Psoas muscle (tissue), 7 donors: ENCODE measurements at regions not wholly inside any gene's neighbourhood (a gene's known extent, or its start where the extent isn't known, plus 50 kb on each side); places are given as distances from the start of the nearest gene placed in this dataset.

Experiments
- ATAC-seq, 4 donors: fragments of 200-7000 bp; cut with Tn5 transposase; one replicate each; pipeline ENCODE4 v1.9.1; 2020; ENCODE audit warnings: moderate library complexity in 3 of 4, mild to moderate bottlenecking in 2 of 4
- DNase-seq, 2 donors: peaks; one replicate each; pipeline ENCODE4 v3.0.0-alpha.2; 2020
- H3K27ac ChIP-seq: fragments of 200-600 bp; one replicate; pipeline ENCODE4 v1.8.0; 2022
- H3K27me3 ChIP-seq, 3 donors: fragments of 200-600 bp in 1 of 3; one replicate each; pipeline versions ENCODE4 v1.6.1 to v1.8.0; 2013 to 2022; ENCODE audit warnings: low read length in 2 of 3, mild to moderate bottlenecking in 2 of 3, moderate library complexity in 1 of 3; ENCODE audit not compliant: insufficient read depth in 3 of 3
- H3K36me3 ChIP-seq, 2 donors: fragments of 200-600 bp in 1 of 2; one replicate each; pipeline versions ENCODE4 v1.6.1 to v1.8.0; 2013 to 2022; ENCODE audit warnings: low read depth in 1 of 2, mild to moderate bottlenecking in 1 of 2, moderate library complexity in 1 of 2; ENCODE audit not compliant: insufficient read depth in 1 of 2
- H3K4me1 ChIP-seq: fragments of 200-600 bp; one replicate; pipeline ENCODE4 v1.8.0; 2022
- H3K4me3 ChIP-seq: fragments of 200-600 bp; one replicate; pipeline ENCODE4 v1.8.0; 2022; ENCODE audit warnings: mild to moderate bottlenecking
- H3K9me3 ChIP-seq: fragments of 200-600 bp; one replicate; pipeline ENCODE4 v1.8.0; 2022
- WGBS, 3 donors: extraction: QIAGEN DNeasy Blood & Tissue Kit; methylation state at CpG; one replicate each; pipeline versions ENCODE4 v1.1.6 to v1.1.7; 2013; 5-methylcytosine and 5-hydroxymethylcytosine counted together
- intact Hi-C, 2 donors: fragments of 100-400 bp; cut with DNase I; formaldehyde crosslinking; loops; one replicate each; pipeline versions ENCODE4 v1.11.0 to v1.14.2; 2022
- TF ChIP-seq, protein P1 (sequence below): fragments of 200-600 bp; IDR thresholded peaks from one replicate; pipeline ENCODE4 v1.8.0; 2022; ENCODE audit warnings: antibody characterized with exemption
- donor health status: healthy with polysubstance abuse.
- donor health status: DM: no; HTN: no; CAD: no; lungs with moderate emphysema.
- donor health status: Bipolar disorder and iron deficiency.
- donor health status: healthy.
- donor health status: DM: yes; HTN: yes; CAD: no.
- donor health status: DM: no; HTN: no; CAD: no.
- donor health status: DM: yes; HTN: yes; CAD: no.

DNA sequence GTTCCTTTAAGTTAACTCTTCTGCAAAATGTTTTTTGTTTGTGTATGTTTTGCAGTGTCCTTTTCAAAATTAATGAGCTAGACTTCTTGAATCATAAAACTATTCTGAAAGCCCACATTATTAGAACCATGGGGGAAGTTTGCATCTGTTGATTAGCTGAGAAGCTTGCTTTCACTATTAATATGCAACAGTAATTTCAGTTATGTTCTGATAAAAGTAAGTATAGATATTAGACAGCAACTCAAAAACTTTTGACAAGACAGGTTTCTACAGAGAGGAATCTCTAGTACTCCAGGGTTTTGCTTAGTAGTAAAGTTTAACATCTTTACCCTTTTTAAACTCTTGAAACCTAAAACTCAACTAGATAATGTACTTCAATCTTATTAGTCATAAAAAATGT lies 147.8 kb downstream of the UBE2E3 start:
- H3K4me1 ChIP-seq: no peaks in the 10 kb centered on the region
- H3K4me3 ChIP-seq: no peak overlapping the region
- H3K27me3 ChIP-seq: no peaks in the 10 kb centered on the region
- ATAC-seq (no peak), DNase-seq (no peak)
- H3K9me3 ChIP-seq: no peaks in the 10 kb centered on the region
- TF ChIP-seq, protein P1, sequence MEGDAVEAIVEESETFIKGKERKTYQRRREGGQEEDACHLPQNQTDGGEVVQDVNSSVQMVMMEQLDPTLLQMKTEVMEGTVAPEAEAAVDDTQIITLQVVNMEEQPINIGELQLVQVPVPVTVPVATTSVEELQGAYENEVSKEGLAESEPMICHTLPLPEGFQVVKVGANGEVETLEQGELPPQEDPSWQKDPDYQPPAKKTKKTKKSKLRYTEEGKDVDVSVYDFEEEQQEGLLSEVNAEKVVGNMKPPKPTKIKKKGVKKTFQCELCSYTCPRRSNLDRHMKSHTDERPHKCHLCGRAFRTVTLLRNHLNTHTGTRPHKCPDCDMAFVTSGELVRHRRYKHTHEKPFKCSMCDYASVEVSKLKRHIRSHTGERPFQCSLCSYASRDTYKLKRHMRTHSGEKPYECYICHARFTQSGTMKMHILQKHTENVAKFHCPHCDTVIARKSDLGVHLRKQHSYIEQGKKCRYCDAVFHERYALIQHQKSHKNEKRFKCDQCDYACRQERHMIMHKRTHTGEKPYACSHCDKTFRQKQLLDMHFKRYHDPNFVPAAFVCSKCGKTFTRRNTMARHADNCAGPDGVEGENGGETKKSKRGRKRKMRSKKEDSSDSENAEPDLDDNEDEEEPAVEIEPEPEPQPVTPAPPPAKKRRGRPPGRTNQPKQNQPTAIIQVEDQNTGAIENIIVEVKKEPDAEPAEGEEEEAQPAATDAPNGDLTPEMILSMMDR: no peak
- H3K27ac ChIP-seq: no peak overlapping the region
- H3K36me3 ChIP-seq: no peaks in the 10 kb centered on the region
- intact Hi-C loops: no loop called here

- H3K4me3 ChIP-seq: no peak overlapping the region
- H3K4me1 ChIP-seq: no peaks in the 10 kb centered on the region
- ATAC-seq (no peak), DNase-seq (no peak)
- H3K27me3 ChIP-seq: no peaks in the 10 kb centered on the region
- no peaks in the 10 kb centered on the region for H3K9me3 ChIP-seq
- H3K36me3 ChIP-seq: no peaks in the 10 kb centered on the region
- intact Hi-C loops: no loop called here
- WGBS, 3 donors: 84 to 94% (median 91%) methylated on average over 4 of the region's 4 CpGs
- no peak overlapping the region for H3K27ac ChIP-seq
- TF ChIP-seq, protein P1: no peak
These were observed 149.1 kb downstream of the UBE2E3 start for GRCh38 chr2:181129364-181130056.

- ATAC-seq: no peak
- no peaks in the 10 kb centered on the region for H3K9me3 ChIP-seq
- no peaks in the 10 kb centered on the region for H3K4me1 ChIP-seq
- no peak overlapping the region for H3K27ac ChIP-seq
- H3K4me3 ChIP-seq: no peak overlapping the region
- H3K27me3 ChIP-seq: no peaks in the 10 kb centered on the region
- TF ChIP-seq, protein P1: no peak
- intact Hi-C loops: no loop called here
- 87 to 88% (median 88%) methylated on average over 3 of the region's 3 CpGs for WGBS, 3 donors
- no peak for DNase-seq
- no peaks in the 10 kb centered on the region for H3K36me3 ChIP-seq
These were observed 150.3 kb downstream of the UBE2E3 start for GRCh38 chr2:181130686-181131085.

DNA sequence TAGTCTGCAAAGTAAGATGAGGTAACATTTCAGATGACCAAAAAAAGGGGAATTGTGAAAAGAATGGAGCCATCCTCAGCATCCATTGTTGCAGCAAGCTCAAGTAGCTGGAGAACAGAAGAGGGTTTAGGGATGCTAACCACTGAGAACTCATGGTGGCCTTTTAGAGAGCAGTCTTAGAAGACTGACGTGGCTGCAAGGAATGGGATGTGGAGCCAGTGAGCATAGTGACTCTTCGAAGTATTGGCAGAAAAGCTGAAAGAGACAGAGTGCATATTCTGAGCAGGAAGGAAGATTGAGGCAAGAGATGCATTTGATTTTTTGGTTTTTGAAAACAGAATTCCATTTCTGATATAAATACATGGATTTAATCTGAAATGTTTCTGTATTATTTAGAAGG lies 151.2 kb downstream of the UBE2E3 start:
- Histone ChIP-seq H3K4me3 (no peak overlapping the region), H3K27me3 (no peaks in the 10 kb centered on the region), H3K9me3 (no peaks in the 10 kb centered on the region), H3K27ac (no peak overlapping the region), H3K4me1 (no peaks in the 10 kb centered on the region), H3K36me3 (no peaks in the 10 kb centered on the region)
- DNase-seq (no peak), ATAC-seq (no peak)
- TF ChIP-seq, protein P1: no peak
- intact Hi-C loops: no loop called here
- WGBS, 3 donors: 58 to 64% (median 61%) methylated on average over 2 of the region's 2 CpGs

GRCh38 chr2:181138816-181139215 lies 158.4 kb downstream of the UBE2E3 start:
- no peak overlapping the region for H3K27ac ChIP-seq
- intact Hi-C loops: no loop called here
- no peaks in the 10 kb centered on the region for H3K36me3 ChIP-seq
- TF ChIP-seq, protein P1: no peak
- DNase-seq: no peak
- no peak for ATAC-seq
- no peaks in the 10 kb centered on the region for H3K9me3 ChIP-seq
- H3K27me3 ChIP-seq: no peaks in the 10 kb centered on the region
- H3K4me3 ChIP-seq: no peak overlapping the region
- 47 to 61% (median 53%) methylated on average over 3 of the region's 3 CpGs for WGBS, 3 donors
- no peaks in the 10 kb centered on the region for H3K4me1 ChIP-seq
